ENCODE measurements at regions not wholly inside any gene's neighbourhood (a gene's known extent, or its start where the extent isn't known, plus 50 kb on each side); places are given as distances from the start of the nearest gene placed in this dataset.

DNA sequence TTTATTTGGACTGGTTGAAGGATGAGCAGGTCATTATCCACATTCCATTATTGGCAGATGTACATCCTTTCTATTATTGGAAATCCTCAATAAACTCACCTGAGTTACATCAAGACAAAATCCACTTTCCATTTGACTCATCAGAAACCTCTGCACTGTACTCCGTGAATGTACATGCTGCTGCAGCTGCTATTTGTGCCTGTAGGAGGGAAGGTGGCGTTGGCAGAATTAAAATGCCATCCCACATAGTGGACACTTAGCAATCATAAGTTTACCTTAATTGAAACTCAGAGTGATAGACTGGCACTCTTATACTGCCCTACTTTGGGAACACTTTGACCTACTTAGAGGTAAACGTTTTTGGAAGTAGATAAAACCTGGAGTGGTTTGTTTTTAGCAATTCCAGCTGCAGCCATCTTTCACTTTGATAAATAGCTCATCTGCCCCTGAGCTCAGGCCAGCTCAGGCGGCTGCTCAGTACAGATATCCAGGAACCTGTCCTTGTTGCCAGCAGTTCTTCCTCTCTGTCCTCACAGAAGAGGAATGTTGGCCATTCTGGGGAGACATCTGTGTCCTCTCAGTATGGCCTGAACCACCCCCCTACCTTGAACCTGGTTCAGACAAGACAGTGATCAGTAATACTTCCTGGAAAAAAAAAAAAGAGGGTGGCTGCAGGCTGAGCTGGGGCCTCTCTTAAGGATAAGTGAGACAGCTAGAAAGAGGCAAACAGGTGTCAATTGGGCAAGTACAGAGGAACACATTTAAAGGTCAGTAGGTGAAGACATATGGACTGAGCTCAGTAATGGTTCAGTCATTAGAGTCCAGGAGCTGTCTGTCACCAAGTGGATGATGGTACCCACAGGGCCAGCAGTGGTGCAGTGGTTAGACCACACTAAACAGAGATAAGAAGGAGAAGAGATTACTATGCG, 153.4 kb upstream of the UMPS start:
- TF ChIP-seq, protein P1, sequence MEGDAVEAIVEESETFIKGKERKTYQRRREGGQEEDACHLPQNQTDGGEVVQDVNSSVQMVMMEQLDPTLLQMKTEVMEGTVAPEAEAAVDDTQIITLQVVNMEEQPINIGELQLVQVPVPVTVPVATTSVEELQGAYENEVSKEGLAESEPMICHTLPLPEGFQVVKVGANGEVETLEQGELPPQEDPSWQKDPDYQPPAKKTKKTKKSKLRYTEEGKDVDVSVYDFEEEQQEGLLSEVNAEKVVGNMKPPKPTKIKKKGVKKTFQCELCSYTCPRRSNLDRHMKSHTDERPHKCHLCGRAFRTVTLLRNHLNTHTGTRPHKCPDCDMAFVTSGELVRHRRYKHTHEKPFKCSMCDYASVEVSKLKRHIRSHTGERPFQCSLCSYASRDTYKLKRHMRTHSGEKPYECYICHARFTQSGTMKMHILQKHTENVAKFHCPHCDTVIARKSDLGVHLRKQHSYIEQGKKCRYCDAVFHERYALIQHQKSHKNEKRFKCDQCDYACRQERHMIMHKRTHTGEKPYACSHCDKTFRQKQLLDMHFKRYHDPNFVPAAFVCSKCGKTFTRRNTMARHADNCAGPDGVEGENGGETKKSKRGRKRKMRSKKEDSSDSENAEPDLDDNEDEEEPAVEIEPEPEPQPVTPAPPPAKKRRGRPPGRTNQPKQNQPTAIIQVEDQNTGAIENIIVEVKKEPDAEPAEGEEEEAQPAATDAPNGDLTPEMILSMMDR (IDR thresholded peaks at IDR 0.05) = no peak
- no peak for TF ChIP-seq POLR2A (IDR thresholded peaks at IDR 0.05)
